ENCODE measurements at regions not wholly inside any gene's neighbourhood (a gene's known extent, or its start where the extent isn't known, plus 50 kb on each side); places are given as distances from the start of the nearest gene placed in this dataset.

GRCh38 chr17:34499576-34499975, 79.8 kb upstream of the TMEM132E start:
- Histone ChIP-seq H3K9me3 (ENCODE audit: control insufficient read depth, low read depth, low read length) (no peaks in the 10 kb centered on the region), H3K9ac (ENCODE audit: low read length) (no peak overlapping the region), H3K4me1 (ENCODE audit: control insufficient read depth, low read depth, low read length) (no peaks in the 10 kb centered on the region), H3K36me3 (ENCODE audit: control insufficient read depth, low read depth, low read length) (no peaks in the 10 kb centered on the region), H3K27ac (ENCODE audit: low read length) (no peak overlapping the region), H3K4me3 (ENCODE audit: low read length) (no peak overlapping the region), H3K27me3 (ENCODE audit: control insufficient read depth, insufficient read depth, low read length) (no peaks in the 10 kb centered on the region)

GRCh38 chr17:34493917-34494316, 85.5 kb upstream of the TMEM132E start:
- Histone ChIP-seq H3K9ac (ENCODE audit: low read length) (no peak overlapping the region), H3K27me3 (ENCODE audit: control insufficient read depth, insufficient read depth, low read length) (no peaks in the 10 kb centered on the region), H3K4me3 (ENCODE audit: low read length) (no peak overlapping the region), H3K36me3 (ENCODE audit: control insufficient read depth, low read depth, low read length) (no peaks in the 10 kb centered on the region), H3K4me1 (ENCODE audit: control insufficient read depth, low read depth, low read length) (no peaks in the 10 kb centered on the region), H3K27ac (ENCODE audit: low read length) (no peak overlapping the region), H3K9me3 (ENCODE audit: control insufficient read depth, low read depth, low read length) (no peaks in the 10 kb centered on the region)

GRCh38 chr17:34487626-34488025, 91.8 kb upstream of the TMEM132E start:
- H3K36me3 ChIP-seq (ENCODE audit: control insufficient read depth, low read depth, low read length) = no peaks in the 10 kb centered on the region
- H3K9ac ChIP-seq (ENCODE audit: low read length) = no peak overlapping the region
- H3K27ac ChIP-seq (ENCODE audit: low read length) = no peak overlapping the region
- H3K27me3 ChIP-seq (ENCODE audit: control insufficient read depth, insufficient read depth, low read length) = no peaks in the 10 kb centered on the region
- no peaks in the 10 kb centered on the region for H3K4me1 ChIP-seq (ENCODE audit: control insufficient read depth, low read depth, low read length)
- H3K4me3 ChIP-seq (ENCODE audit: low read length) = no peak overlapping the region
- no peaks in the 10 kb centered on the region for H3K9me3 ChIP-seq (ENCODE audit: control insufficient read depth, low read depth, low read length)

- Histone ChIP-seq H3K27ac (ENCODE audit: low read length) (no peak overlapping the region), H3K9ac (ENCODE audit: low read length) (no peak overlapping the region)
Measured at GRCh38 chr17:34486761-34487160, 92.6 kb upstream of the TMEM132E start.

GRCh38 chr17:34485999-34486398, 93.4 kb upstream of the TMEM132E start:
- Histone ChIP-seq H3K4me3 (ENCODE audit: low read length) (no peak overlapping the region), H3K27ac (ENCODE audit: low read length) (no peak overlapping the region), H3K27me3 (ENCODE audit: control insufficient read depth, insufficient read depth, low read length) (no peaks in the 10 kb centered on the region), H3K9me3 (ENCODE audit: control insufficient read depth, low read depth, low read length) (no peaks in the 10 kb centered on the region), H3K9ac (ENCODE audit: low read length) (no peak overlapping the region), H3K36me3 (ENCODE audit: control insufficient read depth, low read depth, low read length) (no peaks in the 10 kb centered on the region), H3K4me1 (ENCODE audit: control insufficient read depth, low read depth, low read length) (no peaks in the 10 kb centered on the region)

More at GRCh38 chr17:34486761-34487160, 92.6 kb upstream of the TMEM132E start:
- Histone ChIP-seq H3K4me3 (ENCODE audit: low read length) (no peak overlapping the region), H3K36me3 (ENCODE audit: control insufficient read depth, low read depth, low read length) (no peaks in the 10 kb centered on the region), H3K4me1 (ENCODE audit: control insufficient read depth, low read depth, low read length) (no peaks in the 10 kb centered on the region), H3K9me3 (ENCODE audit: control insufficient read depth, low read depth, low read length) (no peaks in the 10 kb centered on the region), H3K27me3 (ENCODE audit: control insufficient read depth, insufficient read depth, low read length) (no peaks in the 10 kb centered on the region)

- no peak overlapping the region for H3K9ac ChIP-seq (ENCODE audit: low read length)
- H3K4me3 ChIP-seq (ENCODE audit: low read length) = no peak overlapping the region
- H3K36me3 ChIP-seq (ENCODE audit: control insufficient read depth, low read depth, low read length) = no peaks in the 10 kb centered on the region
- no peaks in the 10 kb centered on the region for H3K4me1 ChIP-seq (ENCODE audit: control insufficient read depth, low read depth, low read length)
- no peak overlapping the region for H3K27ac ChIP-seq (ENCODE audit: low read length)
- no peaks in the 10 kb centered on the region for H3K9me3 ChIP-seq (ENCODE audit: control insufficient read depth, low read depth, low read length)
- no peaks in the 10 kb centered on the region for H3K27me3 ChIP-seq (ENCODE audit: control insufficient read depth, insufficient read depth, low read length)
Measured at GRCh38 chr17:34484193-34484733, 95.1 kb upstream of the TMEM132E start.

GRCh38 chr17:34482730-34483129, 96.7 kb upstream of the TMEM132E start:
- Histone ChIP-seq H3K27ac (ENCODE audit: low read length) (no peak overlapping the region), H3K27me3 (ENCODE audit: control insufficient read depth, insufficient read depth, low read length) (no peaks in the 10 kb centered on the region), H3K36me3 (ENCODE audit: control insufficient read depth, low read depth, low read length) (no peaks in the 10 kb centered on the region), H3K4me1 (ENCODE audit: control insufficient read depth, low read depth, low read length) (no peaks in the 10 kb centered on the region), H3K9ac (ENCODE audit: low read length) (no peak overlapping the region), H3K9me3 (ENCODE audit: control insufficient read depth, low read depth, low read length) (no peaks in the 10 kb centered on the region), H3K4me3 (ENCODE audit: low read length) (no peak overlapping the region)

- H3K27me3 ChIP-seq (ENCODE audit: control insufficient read depth, insufficient read depth, low read length) = no peaks in the 10 kb centered on the region
- no peak overlapping the region for H3K27ac ChIP-seq (ENCODE audit: low read length)
- H3K4me1 ChIP-seq (ENCODE audit: control insufficient read depth, low read depth, low read length) = no peaks in the 10 kb centered on the region
- no peaks in the 10 kb centered on the region for H3K9me3 ChIP-seq (ENCODE audit: control insufficient read depth, low read depth, low read length)
- H3K9ac ChIP-seq (ENCODE audit: low read length) = no peak overlapping the region
- H3K4me3 ChIP-seq (ENCODE audit: low read length) = no peak overlapping the region
- H3K36me3 ChIP-seq (ENCODE audit: control insufficient read depth, low read depth, low read length) = no peaks in the 10 kb centered on the region
Measured at GRCh38 chr17:34481779-34482178, 97.6 kb upstream of the TMEM132E start.

GRCh38 chr17:34479371-34479770, 100.0 kb upstream of the TMEM132E start:
- H3K4me3 ChIP-seq (ENCODE audit: low read length) = no peak overlapping the region
- H3K9ac ChIP-seq (ENCODE audit: low read length) = no peak overlapping the region
- no peaks in the 10 kb centered on the region for H3K9me3 ChIP-seq (ENCODE audit: control insufficient read depth, low read depth, low read length)
- no peaks in the 10 kb centered on the region for H3K4me1 ChIP-seq (ENCODE audit: control insufficient read depth, low read depth, low read length)
- no peak overlapping the region for H3K27ac ChIP-seq (ENCODE audit: low read length)
- no peaks in the 10 kb centered on the region for H3K27me3 ChIP-seq (ENCODE audit: control insufficient read depth, insufficient read depth, low read length)
- H3K36me3 ChIP-seq (ENCODE audit: control insufficient read depth, low read depth, low read length) = no peaks in the 10 kb centered on the region

- no peak overlapping the region for H3K4me3 ChIP-seq (ENCODE audit: low read length)
- no peak overlapping the region for H3K9ac ChIP-seq (ENCODE audit: low read length)
- no peaks in the 10 kb centered on the region for H3K27me3 ChIP-seq (ENCODE audit: control insufficient read depth, insufficient read depth, low read length)
- H3K27ac ChIP-seq (ENCODE audit: low read length) = no peak overlapping the region
- H3K4me1 ChIP-seq (ENCODE audit: control insufficient read depth, low read depth, low read length) = no peaks in the 10 kb centered on the region
- no peaks in the 10 kb centered on the region for H3K9me3 ChIP-seq (ENCODE audit: control insufficient read depth, low read depth, low read length)
- no peaks in the 10 kb centered on the region for H3K36me3 ChIP-seq (ENCODE audit: control insufficient read depth, low read depth, low read length)
Measured at GRCh38 chr17:34478244-34478643, 101.1 kb upstream of the TMEM132E start.

GRCh38 chr17:34475296-34475695, 104.1 kb upstream of the TMEM132E start:
- Histone ChIP-seq H3K4me3 (ENCODE audit: low read length) (no peak overlapping the region), H3K27me3 (ENCODE audit: control insufficient read depth, insufficient read depth, low read length) (no peaks in the 10 kb centered on the region), H3K9me3 (ENCODE audit: control insufficient read depth, low read depth, low read length) (no peaks in the 10 kb centered on the region)

GRCh38 chr17:34474706-34475105, 104.7 kb upstream of the TMEM132E start:
- Histone ChIP-seq H3K9me3 (ENCODE audit: control insufficient read depth, low read depth, low read length) (no peaks in the 10 kb centered on the region), H3K4me1 (ENCODE audit: control insufficient read depth, low read depth, low read length) (no peaks in the 10 kb centered on the region), H3K27ac (ENCODE audit: low read length) (no peak overlapping the region), H3K27me3 (ENCODE audit: control insufficient read depth, insufficient read depth, low read length) (no peaks in the 10 kb centered on the region), H3K36me3 (ENCODE audit: control insufficient read depth, low read depth, low read length) (no peaks in the 10 kb centered on the region), H3K4me3 (ENCODE audit: low read length) (no peak overlapping the region), H3K9ac (ENCODE audit: low read length) (no peak overlapping the region)

More at GRCh38 chr17:34475296-34475695, 104.1 kb upstream of the TMEM132E start:
- Histone ChIP-seq H3K4me1 (ENCODE audit: control insufficient read depth, low read depth, low read length) (no peaks in the 10 kb centered on the region), H3K9ac (ENCODE audit: low read length) (no peak overlapping the region), H3K36me3 (ENCODE audit: control insufficient read depth, low read depth, low read length) (no peaks in the 10 kb centered on the region), H3K27ac (ENCODE audit: low read length) (no peak overlapping the region)

All from iPS-18a (cell line).